ENCODE measurements at regions not wholly inside any gene's neighbourhood (a gene's known extent, or its start where the extent isn't known, plus 50 kb on each side); places are given as distances from the start of the nearest gene placed in this dataset.

DNA sequence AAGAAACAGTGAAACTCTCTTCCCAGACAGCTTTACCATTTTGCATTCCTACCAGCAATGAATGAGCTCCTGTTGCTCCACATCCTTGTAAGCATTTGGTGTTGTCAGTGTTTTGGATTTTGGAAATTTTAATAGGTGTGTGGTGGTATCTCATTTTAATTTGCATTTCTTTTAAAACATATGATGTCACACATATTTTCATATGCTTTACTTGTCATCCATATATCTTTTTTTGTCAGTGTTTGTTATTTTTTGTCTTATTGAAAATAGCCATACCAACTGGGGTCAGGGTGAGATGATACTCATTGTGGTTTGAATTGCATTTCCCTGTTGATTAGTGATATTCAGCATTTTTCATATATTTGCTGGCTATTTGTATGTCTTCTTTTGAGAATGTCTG is 119.5 kb upstream of the FOXA2 start:
- peaks cover 22% of the 10 kb centered on the region for H3K9me3 Mint-ChIP-seq (ENCODE audit: unreplicated experiment)
- peaks cover 4% of the 10 kb centered on the region for H3K36me3 Mint-ChIP-seq (ENCODE audit: unreplicated experiment)
- no peak overlapping the region for H3K27ac Mint-ChIP-seq (ENCODE audit: unreplicated experiment)
- TF ChIP-seq, protein P1, sequence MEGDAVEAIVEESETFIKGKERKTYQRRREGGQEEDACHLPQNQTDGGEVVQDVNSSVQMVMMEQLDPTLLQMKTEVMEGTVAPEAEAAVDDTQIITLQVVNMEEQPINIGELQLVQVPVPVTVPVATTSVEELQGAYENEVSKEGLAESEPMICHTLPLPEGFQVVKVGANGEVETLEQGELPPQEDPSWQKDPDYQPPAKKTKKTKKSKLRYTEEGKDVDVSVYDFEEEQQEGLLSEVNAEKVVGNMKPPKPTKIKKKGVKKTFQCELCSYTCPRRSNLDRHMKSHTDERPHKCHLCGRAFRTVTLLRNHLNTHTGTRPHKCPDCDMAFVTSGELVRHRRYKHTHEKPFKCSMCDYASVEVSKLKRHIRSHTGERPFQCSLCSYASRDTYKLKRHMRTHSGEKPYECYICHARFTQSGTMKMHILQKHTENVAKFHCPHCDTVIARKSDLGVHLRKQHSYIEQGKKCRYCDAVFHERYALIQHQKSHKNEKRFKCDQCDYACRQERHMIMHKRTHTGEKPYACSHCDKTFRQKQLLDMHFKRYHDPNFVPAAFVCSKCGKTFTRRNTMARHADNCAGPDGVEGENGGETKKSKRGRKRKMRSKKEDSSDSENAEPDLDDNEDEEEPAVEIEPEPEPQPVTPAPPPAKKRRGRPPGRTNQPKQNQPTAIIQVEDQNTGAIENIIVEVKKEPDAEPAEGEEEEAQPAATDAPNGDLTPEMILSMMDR (IDR thresholded peaks at IDR 0.05), result no peak
- DNase-seq (ENCODE audit: extremely low spot score, unreplicated experiment), result no peak
- no peak overlapping the region for H3K4me3 Mint-ChIP-seq (ENCODE audit: unreplicated experiment)
- no peaks in the 10 kb centered on the region for H3K27me3 Mint-ChIP-seq (ENCODE audit: unreplicated experiment)
- peaks cover 14% of the 10 kb centered on the region for H3K4me1 Mint-ChIP-seq (ENCODE audit: unreplicated experiment)

DNA sequence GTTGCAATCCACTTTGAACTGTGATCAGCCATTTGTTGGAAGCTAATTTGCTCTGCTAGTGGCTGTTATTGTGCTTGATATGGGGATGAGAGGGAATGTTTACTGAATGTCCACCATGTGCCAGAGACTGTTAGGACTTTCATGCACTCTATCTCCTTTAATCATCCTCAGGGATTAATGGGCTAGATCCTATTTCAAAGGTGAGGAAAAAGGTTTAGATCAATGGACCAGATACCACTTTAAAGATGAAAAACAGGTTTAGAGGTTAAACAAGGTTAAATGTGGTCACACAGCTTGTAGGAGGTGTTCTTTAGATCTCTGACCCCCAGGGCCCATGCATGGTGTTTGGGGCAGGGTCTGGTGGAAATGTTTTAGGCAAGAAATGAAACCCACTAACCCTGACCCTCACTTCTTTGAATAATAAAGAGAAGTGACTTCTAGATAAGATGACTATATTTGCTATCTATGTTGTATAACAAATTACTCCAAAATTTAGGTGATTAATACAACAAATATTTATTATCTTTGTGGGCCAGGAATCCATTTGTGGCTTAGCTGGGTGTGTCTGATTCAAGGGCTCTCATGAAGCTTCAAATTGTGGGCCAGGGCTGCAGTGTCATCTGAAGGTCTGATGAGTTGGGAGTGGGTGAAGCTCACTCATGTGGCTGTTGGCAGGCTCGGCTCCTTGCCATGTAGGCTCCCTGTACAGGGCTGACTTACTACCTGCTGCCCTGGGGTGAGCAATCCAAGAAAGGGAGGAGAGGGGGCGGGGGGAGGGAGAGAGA is 127.8 kb upstream of the FOXA2 start:
- TF ChIP-seq, protein P1 (IDR thresholded peaks at IDR 0.05), result no peak
- Mint-ChIP-seq H3K9me3 (ENCODE audit: unreplicated experiment) (peaks cover 10% of the 10 kb centered on the region), H3K27me3 (ENCODE audit: unreplicated experiment) (no peaks in the 10 kb centered on the region), H3K4me3 (ENCODE audit: unreplicated experiment) (no peak overlapping the region), H3K4me1 (ENCODE audit: unreplicated experiment) (peaks cover 57% of the 10 kb centered on the region), H3K36me3 (ENCODE audit: unreplicated experiment) (peaks cover 5% of the 10 kb centered on the region), H3K27ac (ENCODE audit: unreplicated experiment) (peak overlapping the region; percentile 21)
- DNase-seq (ENCODE audit: extremely low spot score, unreplicated experiment), result no peak

DNA sequence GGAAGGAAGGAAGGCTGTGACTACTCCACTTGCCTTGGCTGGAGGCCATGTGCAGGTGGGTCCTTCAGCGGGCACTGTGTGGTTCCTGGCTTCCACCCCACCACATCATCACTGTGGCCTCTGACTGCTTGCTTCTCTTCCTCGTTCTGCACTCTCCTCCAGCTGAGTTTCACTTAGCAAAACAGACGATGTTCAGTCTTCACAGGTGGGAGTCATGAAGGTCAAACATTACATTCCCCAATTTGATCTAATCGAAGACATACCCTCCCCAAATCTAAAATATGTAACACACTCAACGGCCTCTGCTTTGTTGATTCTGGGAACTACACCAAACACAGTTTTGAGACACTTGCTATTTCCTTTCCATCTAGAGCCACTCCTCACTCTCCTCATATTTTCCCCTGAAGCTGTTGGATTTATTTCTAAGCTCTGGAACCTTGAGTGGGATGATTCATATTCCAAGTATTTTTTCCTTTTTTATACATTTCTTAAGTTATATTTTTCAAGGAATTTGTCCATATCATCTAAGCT is 132.5 kb upstream of the FOXA2 start:
- Mint-ChIP-seq H3K4me1 (ENCODE audit: unreplicated experiment) (peaks cover 58% of the 10 kb centered on the region), H3K4me3 (ENCODE audit: unreplicated experiment) (peak overlapping the region; percentile 3), H3K9me3 (ENCODE audit: unreplicated experiment) (peaks cover 5% of the 10 kb centered on the region), H3K27me3 (ENCODE audit: unreplicated experiment) (no peaks in the 10 kb centered on the region), H3K27ac (ENCODE audit: unreplicated experiment) (peak overlapping the region; percentile 81), H3K36me3 (ENCODE audit: unreplicated experiment) (peaks cover 5% of the 10 kb centered on the region)
- TF ChIP-seq, protein P1 (IDR thresholded peaks at IDR 0.05), result no peak
- DNase-seq (ENCODE audit: extremely low spot score, unreplicated experiment), result no peak

GRCh38 chr20:22717466-22717865 is 133.1 kb upstream of the FOXA2 start:
- peaks cover 58% of the 10 kb centered on the region for H3K4me1 Mint-ChIP-seq (ENCODE audit: unreplicated experiment)
- peaks cover 5% of the 10 kb centered on the region for H3K36me3 Mint-ChIP-seq (ENCODE audit: unreplicated experiment)
- peak overlapping the region; percentile 81 for H3K27ac Mint-ChIP-seq (ENCODE audit: unreplicated experiment)
- TF ChIP-seq, protein P1 (IDR thresholded peaks at IDR 0.05), result no peak
- H3K9me3 Mint-ChIP-seq (ENCODE audit: unreplicated experiment), result peaks cover 5% of the 10 kb centered on the region
- no peaks in the 10 kb centered on the region for H3K27me3 Mint-ChIP-seq (ENCODE audit: unreplicated experiment)
- no peak overlapping the region for H3K4me3 Mint-ChIP-seq (ENCODE audit: unreplicated experiment)
- no peak for DNase-seq (ENCODE audit: extremely low spot score, unreplicated experiment)

DNA sequence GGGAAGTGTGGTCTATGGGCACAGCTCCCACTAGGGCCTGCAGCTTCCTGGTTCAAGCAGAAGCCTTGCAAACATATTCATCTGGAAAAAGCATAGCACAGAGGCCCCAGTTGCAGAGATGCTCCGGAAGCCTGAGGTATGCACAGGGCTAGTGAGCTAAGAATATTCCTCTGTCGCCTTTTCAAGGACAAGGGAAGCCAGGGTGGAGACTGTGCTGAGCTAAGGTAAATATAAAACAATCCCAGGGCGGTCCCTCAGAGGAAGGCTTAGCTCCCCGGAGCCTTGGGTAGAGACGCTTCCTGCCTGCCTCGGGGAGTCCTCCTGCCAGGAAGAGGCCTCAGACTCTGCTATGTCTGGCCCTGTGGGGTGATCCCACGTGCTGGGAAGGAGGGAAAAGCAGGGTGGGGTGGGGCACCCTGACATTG is 134.8 kb upstream of the FOXA2 start:
- no peak overlapping the region for H3K4me3 Mint-ChIP-seq (ENCODE audit: unreplicated experiment)
- H3K9me3 Mint-ChIP-seq (ENCODE audit: unreplicated experiment), result no peaks in the 10 kb centered on the region
- TF ChIP-seq, protein P1 (IDR thresholded peaks at IDR 0.05), result no peak
- peaks cover 71% of the 10 kb centered on the region for H3K4me1 Mint-ChIP-seq (ENCODE audit: unreplicated experiment)
- no peaks in the 10 kb centered on the region for H3K27me3 Mint-ChIP-seq (ENCODE audit: unreplicated experiment)
- DNase-seq (ENCODE audit: extremely low spot score, unreplicated experiment), result no peak
- peak overlapping the region; percentile 71 for H3K27ac Mint-ChIP-seq (ENCODE audit: unreplicated experiment)
- peaks cover 4% of the 10 kb centered on the region for H3K36me3 Mint-ChIP-seq (ENCODE audit: unreplicated experiment)
